HS-5 (cell line): ENCODE measurements at regions not wholly inside any gene's neighbourhood (a gene's known extent, or its start where the extent isn't known, plus 50 kb on each side); places are given as distances from the start of the nearest gene placed in this dataset.

ENCODE experiments used
- DNase-seq: peaks from one replicate; pipeline ENCODE4 v3.0.0-alpha.2; 2012; ENCODE audit warnings: low read depth

DNA sequence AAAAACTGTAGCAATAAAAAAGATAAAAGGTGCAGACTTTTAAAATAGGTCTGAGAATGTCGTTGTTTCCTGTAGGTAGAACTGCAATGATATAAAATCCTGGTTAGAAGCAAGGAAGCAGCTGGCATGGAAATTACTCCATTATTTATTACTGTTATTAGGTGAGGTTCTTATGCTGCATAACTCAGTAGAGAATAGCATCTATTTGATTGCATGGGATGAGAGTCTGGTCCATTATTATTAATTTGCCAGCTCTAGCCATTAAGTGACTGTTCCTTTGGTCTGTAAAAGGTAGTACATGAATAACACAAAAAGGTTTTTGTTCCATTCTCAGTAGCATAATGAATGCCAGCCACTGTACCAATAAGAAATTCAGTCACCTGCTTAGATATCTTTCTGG lies 358.6 kb downstream of the RBM43 start:
- no peak for DNase-seq

GRCh38 chr2:150900913-150901312 lies 360.8 kb downstream of the RBM43 start:
- no peak for DNase-seq

DNA sequence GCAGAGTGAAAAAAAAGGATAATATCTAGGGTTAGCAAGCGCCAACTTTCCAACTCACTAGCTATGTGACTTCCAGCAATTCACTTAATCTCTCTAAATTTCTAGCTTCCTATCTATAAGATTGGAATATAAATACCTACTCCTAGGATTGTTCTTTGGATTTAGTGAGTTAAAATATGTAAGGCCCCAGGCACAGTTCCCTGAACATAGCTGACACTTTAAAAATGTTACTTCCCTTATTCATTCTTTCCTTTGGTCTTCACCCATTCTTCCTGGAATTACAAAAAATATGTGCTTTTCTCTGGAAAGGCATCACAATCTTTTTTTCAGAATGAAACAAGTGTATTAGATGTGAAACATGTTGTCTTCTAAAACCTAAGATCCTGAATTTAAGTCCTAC lies 365.7 kb downstream of the RBM43 start:
- no peak for DNase-seq

DNA sequence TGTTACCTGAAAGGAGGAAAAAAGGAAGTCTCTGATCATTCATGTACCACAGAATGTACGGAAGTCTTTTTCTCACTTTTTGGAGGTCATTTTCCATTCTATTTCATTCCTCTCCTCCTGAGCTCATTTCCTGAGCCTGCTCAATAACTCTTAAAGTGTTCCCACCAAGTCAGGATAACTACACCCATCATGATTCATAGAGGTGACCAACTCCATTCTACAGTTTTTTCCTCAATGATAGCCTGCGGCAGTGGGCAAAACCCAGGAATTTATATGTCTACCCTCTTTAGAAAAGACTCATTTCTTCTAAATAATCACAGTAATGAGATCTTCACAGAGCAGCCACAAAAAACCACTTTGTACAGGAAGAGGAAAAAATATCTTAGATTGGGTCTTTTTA lies 372.5 kb downstream of the RBM43 start:
- DNase-seq: no peak

- no peak for DNase-seq
These were observed 373.3 kb downstream of the RBM43 start for GRCh38 chr2:150888337-150888736.

DNA sequence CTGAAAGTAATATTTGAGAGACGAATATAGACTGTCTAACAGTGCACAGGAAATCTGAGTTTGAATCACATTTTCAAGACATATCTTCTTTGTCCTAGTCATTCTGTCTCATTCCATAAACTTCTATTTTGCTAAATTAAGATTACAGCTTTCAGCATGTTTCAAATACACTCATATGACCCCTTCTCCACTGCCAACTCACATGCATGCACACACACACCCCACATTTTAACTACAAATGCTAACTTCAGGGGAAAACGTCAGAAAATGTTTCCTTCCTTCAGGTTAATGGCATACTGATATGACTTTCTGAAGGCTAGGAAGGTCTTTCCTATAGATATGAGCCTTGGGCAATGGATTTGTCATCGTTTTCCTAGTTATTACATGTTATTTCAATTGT lies 373.7 kb downstream of the RBM43 start:
- DNase-seq: no peak

DNA sequence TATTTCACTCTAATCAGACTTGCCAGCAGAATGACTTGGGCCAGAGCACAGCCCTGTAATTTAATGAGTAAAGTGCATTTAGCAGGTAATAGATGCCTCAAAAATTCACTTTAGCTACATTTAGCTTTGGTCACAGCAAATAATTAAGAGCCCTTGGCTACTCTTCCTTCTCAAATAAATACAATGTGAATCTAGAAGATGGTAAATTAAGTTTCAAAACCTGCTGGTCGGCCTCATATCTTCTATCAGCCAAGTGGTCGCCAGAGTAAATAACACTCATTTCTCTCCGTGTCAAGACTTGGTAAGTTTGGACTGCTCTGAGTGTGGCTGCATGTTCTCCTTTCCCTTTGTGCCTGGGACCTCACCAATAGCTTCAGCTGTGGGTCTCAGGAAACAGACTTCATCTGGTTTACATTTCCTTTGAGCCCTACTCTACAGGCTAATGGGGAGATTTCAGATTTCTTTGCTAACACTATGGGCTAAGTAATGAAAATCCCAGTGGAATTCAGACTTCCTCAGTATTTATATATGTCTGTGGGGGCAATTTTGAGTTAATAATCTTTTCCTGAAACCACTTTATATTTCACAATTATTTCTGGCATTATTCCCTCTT lies 375.8 kb downstream of the RBM43 start:
- no peak for DNase-seq

- DNase-seq: no peak
These were observed 376.4 kb downstream of the RBM43 start for GRCh38 chr2:150885236-150885635.

GRCh38 chr2:150883613-150883895 lies 378.1 kb downstream of the RBM43 start:
- no peak for DNase-seq

GRCh38 chr2:150882751-150883612 lies 378.7 kb downstream of the RBM43 start:
- no peak for DNase-seq

GRCh38 chr2:150880986-150881385 lies 380.7 kb downstream of the RBM43 start:
- DNase-seq: no peak

DNA sequence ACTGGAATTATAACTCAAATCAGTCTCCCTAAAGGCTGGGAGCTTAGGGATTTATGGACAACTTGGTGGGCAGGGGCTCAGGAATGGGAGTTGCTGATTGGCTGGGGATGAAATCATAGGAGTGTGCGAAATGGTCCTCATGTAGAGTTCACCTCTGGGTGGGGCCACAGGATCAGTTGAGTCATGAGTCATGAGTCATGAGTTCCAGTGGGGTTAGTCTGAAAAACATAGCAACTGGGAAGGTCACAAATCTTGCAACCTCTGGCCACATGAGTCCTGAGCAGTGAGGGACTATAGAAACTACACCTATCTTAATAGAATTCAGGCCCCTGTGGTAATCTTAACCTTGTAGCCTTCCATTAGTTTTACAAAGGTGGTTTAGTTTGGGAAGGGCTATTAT lies 383.3 kb downstream of the RBM43 start:
- DNase-seq: peak; percentile 41

GRCh38 chr2:150876251-150876950 lies 385.3 kb downstream of the RBM43 start:
- DNase-seq: no peak

GRCh38 chr2:150873396-150873772 lies 385.9 kb upstream of the RND3 start:
- no peak for DNase-seq

DNA sequence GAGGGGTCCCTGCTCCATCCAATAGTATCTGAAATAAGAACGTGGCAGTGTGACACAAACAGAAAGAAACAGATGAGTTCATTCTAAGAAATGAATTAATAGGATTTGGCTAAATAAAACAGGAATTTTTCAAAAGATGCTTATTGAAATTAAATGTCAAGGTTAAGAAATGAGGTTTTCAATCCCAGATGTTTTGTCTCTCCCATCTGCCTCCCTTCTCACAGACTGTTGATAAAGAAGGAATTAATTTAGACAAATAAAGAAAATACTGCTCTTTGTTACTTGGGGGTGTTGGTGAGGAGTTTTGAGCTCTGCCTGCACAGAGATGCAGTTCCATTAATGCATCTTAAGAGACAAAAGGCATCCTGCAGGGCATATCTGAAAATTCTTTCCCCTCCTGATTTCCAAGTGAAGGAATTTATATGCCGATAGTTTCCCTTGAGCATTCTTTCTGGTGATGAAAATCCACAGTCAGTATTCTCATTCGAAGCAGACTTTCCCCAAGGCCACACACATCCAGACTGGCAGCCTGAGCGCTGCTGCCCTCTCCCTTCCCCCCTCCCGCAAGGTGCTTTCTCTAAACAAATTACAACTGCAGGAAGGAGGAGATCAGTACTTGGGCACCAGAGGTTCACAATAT lies 385.4 kb upstream of the RND3 start:
- no peak for DNase-seq

DNA sequence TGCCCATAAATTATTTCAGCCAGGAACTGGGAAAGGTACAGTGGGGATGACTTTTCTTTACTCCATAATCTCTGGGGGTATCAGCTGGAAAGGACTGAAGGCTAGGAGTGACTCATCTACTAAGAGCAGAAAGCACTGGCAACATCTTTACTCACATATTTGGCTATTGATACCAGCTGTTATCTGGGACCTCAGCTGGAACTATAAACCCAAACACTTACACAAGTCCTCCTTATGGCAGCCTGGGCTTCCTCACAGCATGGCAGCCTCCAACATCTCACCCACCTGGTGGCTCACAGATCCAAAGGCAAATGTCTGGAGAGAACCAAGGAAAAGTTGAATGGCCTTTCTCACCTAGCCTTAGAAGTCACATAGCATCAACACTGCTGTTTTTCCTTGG lies 379.0 kb upstream of the RND3 start:
- DNase-seq: peak; percentile 26

DNA sequence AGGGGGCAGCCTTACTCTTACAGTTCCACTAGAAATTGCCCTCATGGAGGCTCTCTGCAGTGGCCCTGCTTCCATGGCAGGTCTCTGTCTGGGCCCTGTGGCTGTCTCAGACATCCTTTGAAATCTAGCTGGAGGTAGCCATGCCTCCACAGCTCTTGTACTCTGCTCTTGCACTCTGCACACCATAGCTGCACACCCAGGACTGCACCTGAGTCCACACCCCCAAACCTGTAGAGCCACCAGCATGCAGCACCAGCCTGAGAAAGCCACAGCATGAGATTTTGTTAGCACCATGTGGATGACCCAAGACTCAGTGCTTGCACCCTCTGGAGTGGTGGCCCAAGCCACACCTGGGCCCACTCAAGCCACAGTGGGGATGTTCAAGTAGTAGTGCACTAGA lies 376.2 kb upstream of the RND3 start:
- DNase-seq: no peak

DNA sequence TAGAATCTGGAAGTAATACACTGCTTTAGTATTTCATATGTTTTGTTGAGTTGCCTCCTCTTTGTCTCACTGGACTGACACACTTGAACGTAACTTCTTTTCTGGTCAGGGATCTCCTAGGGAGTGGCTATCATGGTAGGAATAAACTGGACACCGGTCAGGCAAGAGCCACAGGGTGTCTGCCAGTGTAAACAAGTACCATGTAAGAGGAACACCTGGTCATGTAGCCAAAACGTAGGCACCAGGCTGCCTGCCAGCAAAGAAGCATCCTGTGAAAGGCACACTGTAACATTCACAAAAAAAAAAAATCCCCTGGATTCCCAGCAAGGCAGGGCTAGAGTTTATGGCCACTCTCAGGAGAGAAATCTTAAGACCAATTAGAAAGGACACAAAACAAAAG lies 372.8 kb upstream of the RND3 start:
- no peak for DNase-seq

GRCh38 chr2:150859877-150860276 lies 372.4 kb upstream of the RND3 start:
- DNase-seq: no peak

DNA sequence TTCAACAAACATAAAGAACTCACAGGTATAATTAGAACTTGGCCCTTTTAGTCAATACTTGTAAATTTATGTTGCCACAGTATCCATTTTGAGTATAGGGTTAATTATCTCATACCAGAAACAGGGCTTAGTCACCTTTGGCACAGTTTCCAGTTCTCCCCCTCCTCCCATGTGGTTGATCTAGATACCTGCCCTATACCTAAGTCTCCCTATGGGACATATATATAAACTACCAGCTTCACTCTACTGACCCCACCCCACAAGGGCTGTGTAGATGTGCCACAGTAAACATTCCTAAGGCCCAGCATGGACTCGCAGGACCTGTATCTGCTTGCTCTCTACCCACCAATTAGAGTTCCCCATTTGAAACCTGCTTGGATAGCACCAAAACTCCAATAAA lies 371.7 kb upstream of the RND3 start:
- no peak for DNase-seq

DNA sequence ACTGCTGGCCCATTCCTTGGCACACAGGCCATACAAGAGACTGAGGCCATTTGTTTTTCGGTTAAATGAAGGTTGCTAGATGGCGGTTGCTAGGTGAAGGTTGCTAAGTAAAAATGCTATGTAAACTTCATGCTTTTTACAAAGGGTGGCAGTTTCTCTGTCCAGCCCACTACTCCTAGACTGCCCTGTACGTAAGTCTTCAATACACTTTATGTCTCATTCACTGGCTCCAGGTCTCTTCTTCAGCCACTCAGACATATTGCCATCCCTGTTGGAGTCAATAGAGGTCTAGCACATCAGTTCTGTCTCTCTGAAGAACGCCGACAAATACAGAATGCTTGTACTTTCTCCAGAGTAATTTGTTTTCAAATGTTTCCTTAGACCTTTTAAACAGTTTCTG lies 370.9 kb upstream of the RND3 start:
- no peak for DNase-seq

- no peak for DNase-seq
These were observed 369.3 kb upstream of the RND3 start for GRCh38 chr2:150856596-150857281.
